A673 (cell line): ENCODE measurements at regions not wholly inside any gene's neighbourhood (a gene's known extent, or its start where the extent isn't known, plus 50 kb on each side); places are given as distances from the start of the nearest gene placed in this dataset.

Experiments used
- EZH2 ChIP-seq: fragments of 200-600 bp; sonication (generic); IDR thresholded peaks from 2 replicates; pipeline ENCODE4 v1.6.1; 2017; ENCODE audit warnings: borderline replicate concordance, low read depth, mild to moderate bottlenecking, mixed read lengths, antibody characterized with exemption, low read length; ENCODE audit not compliant: poor library complexity, severe bottlenecking
- TF ChIP-seq, protein P1 (sequence below): fragments of 300-800, 200-600 bp; sonication (generic); conservative IDR thresholded peaks from 2 replicates; pipeline ENCODE4 v1.5.1; 2017; ENCODE audit warnings: low read depth, mild to moderate bottlenecking, antibody characterized with exemption, low read length, moderate library complexity, mixed read lengths

GRCh38 chr13:86881390-86881789 is 789.8 kb upstream of the SLITRK5 start:
- TF ChIP-seq EZH2: no peak
- TF ChIP-seq, protein P1, sequence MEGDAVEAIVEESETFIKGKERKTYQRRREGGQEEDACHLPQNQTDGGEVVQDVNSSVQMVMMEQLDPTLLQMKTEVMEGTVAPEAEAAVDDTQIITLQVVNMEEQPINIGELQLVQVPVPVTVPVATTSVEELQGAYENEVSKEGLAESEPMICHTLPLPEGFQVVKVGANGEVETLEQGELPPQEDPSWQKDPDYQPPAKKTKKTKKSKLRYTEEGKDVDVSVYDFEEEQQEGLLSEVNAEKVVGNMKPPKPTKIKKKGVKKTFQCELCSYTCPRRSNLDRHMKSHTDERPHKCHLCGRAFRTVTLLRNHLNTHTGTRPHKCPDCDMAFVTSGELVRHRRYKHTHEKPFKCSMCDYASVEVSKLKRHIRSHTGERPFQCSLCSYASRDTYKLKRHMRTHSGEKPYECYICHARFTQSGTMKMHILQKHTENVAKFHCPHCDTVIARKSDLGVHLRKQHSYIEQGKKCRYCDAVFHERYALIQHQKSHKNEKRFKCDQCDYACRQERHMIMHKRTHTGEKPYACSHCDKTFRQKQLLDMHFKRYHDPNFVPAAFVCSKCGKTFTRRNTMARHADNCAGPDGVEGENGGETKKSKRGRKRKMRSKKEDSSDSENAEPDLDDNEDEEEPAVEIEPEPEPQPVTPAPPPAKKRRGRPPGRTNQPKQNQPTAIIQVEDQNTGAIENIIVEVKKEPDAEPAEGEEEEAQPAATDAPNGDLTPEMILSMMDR: no peak
